Breast epithelium (tissue), 4 donors: ENCODE measurements at regions not wholly inside any gene's neighbourhood (a gene's known extent, or its start where the extent isn't known, plus 50 kb on each side); places are given as distances from the start of the nearest gene placed in this dataset.

ENCODE experiments used
- DNase-seq, 2 donors: peaks; one replicate each; pipeline ENCODE4 v3.0.0-alpha.2; 2019; ENCODE audit warnings: low spot score in 2 of 2
- H3K27ac ChIP-seq, 2 donors: fragments of 200-600 bp; sonication (generic) in 1 of 2; one replicate each; pipeline ENCODE4 v1.5.1; 2016 to 2019; ENCODE audit warnings: mild to moderate bottlenecking in 1 of 2
- H3K27me3 ChIP-seq, 2 donors: fragments of 200-600 bp; sonication (generic) in 1 of 2; one replicate each; pipeline versions ENCODE4 v1.5.1 to v1.6.0; 2017 to 2019; ENCODE audit warnings: control low read depth in 1 of 2, mild to moderate bottlenecking in 1 of 2
- H3K36me3 ChIP-seq: fragments of 200-600 bp; one replicate; pipeline ENCODE4 v1.5.1; 2019
- H3K4me1 ChIP-seq, 2 donors: fragments of 200-600 bp; sonication (generic); one replicate each; pipeline ENCODE4 v1.5.1; 2016 to 2019; ENCODE audit warnings: control low read depth in 1 of 2
- H3K4me3 ChIP-seq, 3 donors: fragments of 200-600 bp; sonication (generic); 1 replicate in 2 of 3; 2 replicates in 1 of 3; pipeline ENCODE4 v1.5.1; 2016 to 2019; ENCODE audit warnings: mild to moderate bottlenecking in 3 of 3, moderate library complexity in 2 of 3
- H3K9me3 ChIP-seq, 2 donors: fragments of 200-600 bp; sonication (generic) in 1 of 2; one replicate each; pipeline ENCODE4 v1.5.1; 2016 to 2019; ENCODE audit warnings: control low read depth in 1 of 2
- POLR2A ChIP-seq: fragments of 450-650 bp; IDR thresholded peaks from one replicate; pipeline ENCODE4 v1.6.1; 2016; ENCODE audit warnings: antibody characterized with exemption, mild to moderate bottlenecking, moderate library complexity
- POLR2AphosphoS5 ChIP-seq, 3 donors: sonication (generic); formaldehyde crosslinking; IDR thresholded peaks; one replicate each; pipeline ENCODE4 v1.6.1; 2017; ENCODE audit warnings: antibody characterized with exemption in 3 of 3
- intact Hi-C: fragments of 100-400 bp; cut with DNase I; formaldehyde crosslinking; loops from one replicate; pipeline ENCODE4 v1.15.1; 2023; ENCODE audit warnings: low total_unique reads
- TF ChIP-seq, protein P1 (sequence below), 3 donors: fragments of 450-650 bp; IDR thresholded peaks; one replicate each; pipeline ENCODE4 v1.5.1; 2016 to 2017; ENCODE audit warnings: antibody characterized with exemption in 3 of 3, mild to moderate bottlenecking in 3 of 3, moderate library complexity in 3 of 3

DNA sequence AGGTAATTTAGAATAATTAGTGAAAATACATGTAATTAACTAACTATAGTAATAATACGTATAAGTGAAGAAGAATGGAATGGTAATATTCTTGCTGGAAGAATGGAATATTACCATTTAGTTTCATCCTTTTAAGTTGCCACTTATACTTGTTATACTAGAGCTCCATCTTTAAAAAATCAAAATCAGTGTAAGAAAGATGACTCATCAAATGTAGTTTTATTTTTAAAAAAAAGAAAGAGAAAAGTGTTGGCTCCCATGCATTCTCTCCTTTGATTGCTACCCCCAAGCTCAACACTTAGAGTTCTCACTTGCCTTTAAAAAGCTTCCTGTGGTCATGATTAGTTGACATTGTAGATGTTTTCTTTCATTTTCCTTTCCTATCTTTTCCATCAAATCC is 82.4 kb upstream of the KIF2B start:
- intact Hi-C loops: no loop called here
- no peaks in the 10 kb centered on the region for H3K4me1 ChIP-seq
- no peaks in the 10 kb centered on the region for H3K36me3 ChIP-seq
- TF ChIP-seq, protein P1, sequence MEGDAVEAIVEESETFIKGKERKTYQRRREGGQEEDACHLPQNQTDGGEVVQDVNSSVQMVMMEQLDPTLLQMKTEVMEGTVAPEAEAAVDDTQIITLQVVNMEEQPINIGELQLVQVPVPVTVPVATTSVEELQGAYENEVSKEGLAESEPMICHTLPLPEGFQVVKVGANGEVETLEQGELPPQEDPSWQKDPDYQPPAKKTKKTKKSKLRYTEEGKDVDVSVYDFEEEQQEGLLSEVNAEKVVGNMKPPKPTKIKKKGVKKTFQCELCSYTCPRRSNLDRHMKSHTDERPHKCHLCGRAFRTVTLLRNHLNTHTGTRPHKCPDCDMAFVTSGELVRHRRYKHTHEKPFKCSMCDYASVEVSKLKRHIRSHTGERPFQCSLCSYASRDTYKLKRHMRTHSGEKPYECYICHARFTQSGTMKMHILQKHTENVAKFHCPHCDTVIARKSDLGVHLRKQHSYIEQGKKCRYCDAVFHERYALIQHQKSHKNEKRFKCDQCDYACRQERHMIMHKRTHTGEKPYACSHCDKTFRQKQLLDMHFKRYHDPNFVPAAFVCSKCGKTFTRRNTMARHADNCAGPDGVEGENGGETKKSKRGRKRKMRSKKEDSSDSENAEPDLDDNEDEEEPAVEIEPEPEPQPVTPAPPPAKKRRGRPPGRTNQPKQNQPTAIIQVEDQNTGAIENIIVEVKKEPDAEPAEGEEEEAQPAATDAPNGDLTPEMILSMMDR (IDR thresholded peaks at IDR 0.05): no peak
- TF ChIP-seq POLR2AphosphoS5 (IDR thresholded peaks at IDR 0.05) (no peak), POLR2A (no peak)
- H3K27ac ChIP-seq: no peak overlapping the region
- no peak for DNase-seq
- no peaks in the 10 kb centered on the region for H3K27me3 ChIP-seq
- no peaks in the 10 kb centered on the region for H3K9me3 ChIP-seq
- no peak overlapping the region for H3K4me3 ChIP-seq

DNA sequence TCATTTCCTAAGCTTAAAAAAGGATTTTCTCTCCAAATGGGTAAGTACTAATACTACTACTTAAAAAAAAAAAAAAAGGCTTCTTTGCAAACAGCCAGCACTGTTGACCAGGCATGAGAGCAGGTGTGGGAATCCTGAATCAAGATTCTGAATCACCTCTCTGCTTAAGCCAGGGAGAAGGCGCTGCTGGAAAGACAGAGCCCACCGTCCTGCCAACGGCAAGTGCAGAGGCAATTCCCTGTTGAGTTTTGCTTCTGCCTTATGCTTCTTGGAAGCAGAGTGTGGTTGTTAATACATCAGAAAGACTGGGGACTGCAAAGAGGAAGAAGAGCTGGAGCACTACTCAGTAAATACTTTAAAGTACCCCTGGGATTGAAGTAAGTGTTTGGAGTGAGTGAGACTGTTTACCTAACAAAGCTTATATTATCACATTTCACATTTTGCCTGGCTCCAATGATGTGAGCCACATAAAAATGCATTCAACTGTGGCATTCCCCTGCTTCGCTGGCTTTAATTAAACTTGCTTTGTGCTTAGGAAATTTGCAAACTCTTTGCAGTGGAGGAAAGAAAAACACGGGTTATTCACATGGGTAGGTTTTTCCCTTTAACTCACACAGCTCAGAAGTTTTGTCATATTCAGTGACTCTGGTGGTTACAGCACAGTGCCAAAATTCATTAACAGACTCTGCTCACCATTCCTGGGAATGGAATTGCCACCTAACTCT is 86.0 kb upstream of the KIF2B start:
- Histone ChIP-seq H3K4me3 (no peak overlapping the region), H3K4me1 (no peaks in the 10 kb centered on the region), H3K27me3 (no peaks in the 10 kb centered on the region), H3K9me3 (no peaks in the 10 kb centered on the region), H3K36me3 (no peaks in the 10 kb centered on the region), H3K27ac (no peak overlapping the region)
- no peak for DNase-seq
- TF ChIP-seq POLR2A: no peak
- intact Hi-C loops: no loop called here

DNA sequence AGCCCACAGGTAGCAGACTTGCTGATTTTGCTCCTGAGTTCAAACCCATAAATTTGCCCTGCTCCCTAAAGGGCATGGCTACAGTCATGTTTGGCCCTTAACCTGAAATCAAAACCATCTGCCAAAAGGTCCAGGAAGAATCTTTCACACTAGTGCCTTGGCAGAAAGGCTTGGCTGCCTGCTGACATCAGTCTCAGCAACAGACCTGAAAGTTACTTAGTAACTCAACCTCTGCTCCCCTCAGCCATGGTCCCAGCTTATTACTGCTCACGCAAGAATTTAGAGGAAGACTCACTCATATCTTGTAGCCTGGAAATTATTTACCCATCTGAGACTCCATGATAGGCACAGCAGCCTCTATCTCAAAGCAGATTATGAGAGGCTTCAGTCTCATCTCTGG is 98.0 kb upstream of the KIF2B start:
- Histone ChIP-seq H3K27me3 (no peaks in the 10 kb centered on the region), H3K36me3 (no peaks in the 10 kb centered on the region), H3K4me3 (no peak overlapping the region), H3K4me1 (no peaks in the 10 kb centered on the region), H3K9me3 (peaks cover 0 to 7% of the 10 kb centered on the region in 2 donors), H3K27ac (no peak overlapping the region)
- intact Hi-C loops: no loop called here
- TF ChIP-seq POLR2AphosphoS5 (IDR thresholded peaks at IDR 0.05) (no peak), POLR2A (no peak)
- TF ChIP-seq, protein P1 (IDR thresholded peaks at IDR 0.05): no peak
- DNase-seq: no peak

DNA sequence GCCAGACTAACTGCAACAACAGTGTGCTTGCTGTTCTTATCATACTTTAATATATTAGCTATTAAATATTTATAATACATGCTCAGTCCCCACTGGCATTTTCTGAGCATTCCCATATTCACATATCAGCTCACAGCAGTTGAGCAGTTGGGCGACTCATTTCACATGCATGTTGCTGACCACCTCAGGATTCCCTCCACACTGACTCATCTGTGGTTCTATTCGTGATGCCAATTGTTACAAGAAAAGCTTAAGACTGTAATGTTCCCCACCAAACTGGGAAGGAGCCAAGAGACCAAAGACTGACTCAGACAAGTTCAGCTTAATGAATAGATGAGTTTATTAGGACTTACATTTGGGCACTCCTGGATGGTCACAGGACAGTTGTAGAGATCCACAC is 100.3 kb upstream of the KIF2B start:
- no peaks in the 10 kb centered on the region for H3K27me3 ChIP-seq
- peaks cover 0 to 7% of the 10 kb centered on the region in 2 donors for H3K9me3 ChIP-seq
- intact Hi-C loops: no loop called here
- no peaks in the 10 kb centered on the region for H3K36me3 ChIP-seq
- DNase-seq: no peak
- no peaks in the 10 kb centered on the region for H3K4me1 ChIP-seq
- TF ChIP-seq POLR2AphosphoS5 (IDR thresholded peaks at IDR 0.05) (no peak), POLR2A (no peak)
- TF ChIP-seq, protein P1 (IDR thresholded peaks at IDR 0.05): no peak
- no peak overlapping the region for H3K27ac ChIP-seq
- H3K4me3 ChIP-seq: no peak overlapping the region

DNA sequence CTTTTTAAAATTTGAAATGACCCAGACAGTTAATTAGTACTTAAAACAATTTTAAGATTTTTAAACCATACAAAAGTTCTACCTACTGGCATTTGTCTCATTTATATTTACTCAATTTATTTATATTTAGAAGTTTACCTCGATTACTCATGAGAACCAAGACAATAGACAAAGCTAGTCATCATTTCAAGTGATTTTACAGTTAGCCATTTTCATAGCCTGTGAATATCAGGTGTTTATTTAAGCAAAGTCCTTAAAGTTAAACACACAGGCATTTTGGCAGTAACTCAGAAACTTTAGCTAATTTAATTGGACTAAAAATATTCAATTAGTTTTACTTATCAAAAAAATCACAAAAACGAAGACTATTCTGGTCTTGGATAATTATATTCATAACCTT is 101.6 kb upstream of the KIF2B start:
- Histone ChIP-seq H3K4me1 (no peaks in the 10 kb centered on the region), H3K27ac (no peak overlapping the region), H3K4me3 (no peak overlapping the region), H3K27me3 (no peaks in the 10 kb centered on the region), H3K36me3 (no peaks in the 10 kb centered on the region), H3K9me3 (no peaks in the 10 kb centered on the region)
- TF ChIP-seq POLR2A (no peak), POLR2AphosphoS5 (IDR thresholded peaks at IDR 0.05) (no peak)
- TF ChIP-seq, protein P1 (IDR thresholded peaks at IDR 0.05): no peak
- no peak for DNase-seq
- intact Hi-C loops: no loop called here
